Activated CD8-positive, alpha-beta memory T cell treated with anti-CD3 and anti-CD28 coated beads, Interleukin-2, amount 50 U/mL, for 48 hours (primary cell): ENCODE measurements at regions not wholly inside any gene's neighbourhood (a gene's known extent, or its start where the extent isn't known, plus 50 kb on each side); places are given as distances from the start of the nearest gene placed in this dataset.

Experiments
- DNase-seq: peaks from one replicate; pipeline ENCODE4 v3.0.0-alpha.2; 2020

DNA sequence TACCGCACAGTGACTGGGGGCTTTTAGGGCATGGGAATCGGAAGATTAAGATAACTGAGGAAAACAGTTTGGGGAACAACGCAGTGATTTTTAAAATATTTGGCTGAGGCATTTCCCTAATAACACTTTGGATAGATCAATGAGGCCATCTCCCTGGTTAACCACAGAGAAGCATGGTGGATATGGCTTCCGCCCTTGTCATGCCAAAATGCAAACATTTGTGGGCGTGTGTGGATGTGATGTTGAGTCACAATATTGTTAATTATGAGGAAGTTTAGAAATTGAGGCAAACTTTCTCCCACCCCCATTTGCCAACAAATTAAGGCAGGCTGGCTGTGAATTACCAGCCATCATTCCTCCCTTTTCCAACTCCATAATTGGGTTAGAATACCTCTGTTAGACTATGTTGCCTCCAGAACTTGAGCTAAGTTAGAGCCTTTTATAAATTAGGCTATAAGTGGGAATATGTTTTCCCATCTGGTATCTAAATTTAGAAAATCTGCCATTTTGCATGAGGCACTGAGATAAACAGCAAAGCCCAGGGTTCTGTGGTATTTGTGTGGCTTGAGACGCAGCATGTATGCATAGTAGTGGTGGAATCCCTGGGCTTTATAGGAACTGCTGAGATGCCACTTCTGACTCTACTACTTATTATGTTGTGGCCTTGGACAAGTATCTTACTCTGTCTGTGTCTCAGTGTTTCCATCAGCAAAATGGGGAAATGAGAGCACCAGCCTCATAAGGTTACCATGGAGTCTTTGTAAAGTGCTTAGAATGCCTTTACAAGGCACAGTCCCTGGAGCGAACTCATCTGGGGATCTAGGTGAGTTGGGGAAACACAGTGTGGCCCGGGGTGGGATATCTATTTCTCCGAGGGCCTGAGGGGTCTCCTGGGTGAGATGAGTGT lies 154.6 kb downstream of the C1orf94 start:
- DNase-seq, result no peak

DNA sequence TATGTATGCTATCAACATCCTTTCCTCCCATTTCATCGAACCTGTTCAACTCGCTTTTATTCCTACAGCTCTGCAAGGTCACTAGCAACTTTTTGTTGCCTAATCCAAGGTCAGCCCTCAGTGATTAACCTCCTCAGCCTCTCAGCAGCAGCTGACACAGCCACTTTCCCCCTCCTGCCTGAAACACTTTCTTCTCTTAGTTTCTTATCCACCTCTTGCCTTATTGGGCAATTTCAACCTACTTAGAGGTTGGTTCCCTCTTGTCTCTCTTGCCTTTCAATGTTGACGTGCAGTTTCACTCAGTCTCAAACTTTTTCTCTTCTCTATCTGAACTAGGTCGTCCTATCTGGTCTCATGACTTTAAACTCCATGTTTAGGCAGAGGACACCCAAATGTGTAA lies 156.3 kb downstream of the C1orf94 start:
- no peak for DNase-seq

DNA sequence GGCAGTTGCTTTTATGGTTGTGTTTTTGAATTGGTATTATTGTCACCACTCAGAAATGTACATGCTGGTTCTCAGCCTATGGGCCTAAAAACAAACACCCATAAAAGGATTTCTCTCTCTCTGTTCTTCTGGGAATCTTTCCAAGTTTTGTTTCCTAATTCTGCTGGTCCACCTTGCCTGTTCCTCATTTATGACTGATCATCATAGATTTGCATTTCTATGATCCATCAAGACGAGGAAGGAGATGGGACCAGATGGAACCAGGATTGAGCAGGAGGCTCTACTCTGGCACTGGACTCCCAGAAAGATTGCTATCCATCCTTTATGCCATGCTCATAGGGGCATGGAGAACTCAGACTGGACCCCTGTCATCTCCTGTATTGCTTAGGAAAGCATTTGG lies 162.2 kb downstream of the C1orf94 start:
- no peak for DNase-seq

DNA sequence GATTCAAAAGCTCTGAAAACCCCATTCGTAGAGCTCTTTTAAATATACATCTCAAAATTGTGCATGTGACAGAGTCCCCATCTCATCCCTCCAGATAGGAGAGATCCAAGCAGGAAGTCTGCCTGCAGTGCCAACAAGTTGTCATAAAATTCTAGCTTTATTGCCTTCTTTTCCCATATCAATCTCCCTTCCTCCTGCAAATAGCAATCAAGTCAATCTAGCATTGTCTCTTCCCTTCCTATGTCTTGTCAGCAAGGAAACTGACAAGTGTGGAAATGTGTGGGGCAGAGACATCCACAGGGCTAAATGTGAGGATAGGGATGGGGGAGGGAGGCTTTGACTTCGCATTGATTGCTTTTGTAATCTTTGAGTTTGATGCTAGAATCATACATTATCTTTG lies 165.2 kb downstream of the C1orf94 start:
- no peak for DNase-seq

GRCh38 chr1:34342334-34342733 lies 165.6 kb downstream of the C1orf94 start:
- DNase-seq, result no peak

GRCh38 chr1:34346128-34346527 lies 169.4 kb downstream of the C1orf94 start:
- no peak for DNase-seq

DNA sequence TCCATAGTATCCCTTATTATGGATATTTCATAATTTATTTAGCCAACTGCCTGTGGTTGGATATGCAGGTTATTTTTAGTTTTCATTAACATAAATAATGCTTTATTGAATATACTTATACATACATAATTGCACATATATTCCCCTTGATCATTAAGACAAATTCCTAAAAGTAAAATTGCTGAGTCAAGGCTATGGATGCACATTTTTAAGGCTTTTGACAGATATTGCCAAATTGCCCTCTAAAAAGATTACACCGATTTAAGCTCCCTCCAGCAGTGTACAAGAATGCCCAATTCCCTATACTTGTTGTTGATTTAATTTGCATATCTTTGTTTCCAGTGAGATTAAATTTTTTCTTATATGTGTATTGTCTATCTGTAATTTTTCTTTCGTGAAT lies 176.7 kb downstream of the C1orf94 start:
- no peak for DNase-seq

DNA sequence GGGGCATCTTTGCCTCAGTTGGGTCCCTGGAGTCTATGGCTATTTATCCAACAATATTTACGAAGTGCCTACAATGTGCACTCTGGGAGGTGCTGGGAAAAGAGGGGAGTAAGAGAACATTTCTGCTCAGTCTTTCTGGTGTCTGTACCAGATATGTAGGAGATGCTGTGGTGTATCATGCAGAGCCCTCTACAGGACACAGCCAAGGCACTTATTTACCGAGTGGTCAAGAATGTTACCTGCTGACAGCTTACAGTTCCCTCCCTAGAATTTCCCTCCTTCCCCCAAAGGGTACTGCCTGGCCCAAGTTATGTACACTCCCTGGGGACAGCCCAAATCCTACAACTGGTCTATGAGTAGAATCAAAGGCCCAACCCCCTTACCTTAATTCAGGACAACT lies 177.7 kb downstream of the C1orf94 start:
- DNase-seq, result no peak

GRCh38 chr1:34356853-34357252 lies 180.1 kb downstream of the C1orf94 start:
- no peak for DNase-seq

DNA sequence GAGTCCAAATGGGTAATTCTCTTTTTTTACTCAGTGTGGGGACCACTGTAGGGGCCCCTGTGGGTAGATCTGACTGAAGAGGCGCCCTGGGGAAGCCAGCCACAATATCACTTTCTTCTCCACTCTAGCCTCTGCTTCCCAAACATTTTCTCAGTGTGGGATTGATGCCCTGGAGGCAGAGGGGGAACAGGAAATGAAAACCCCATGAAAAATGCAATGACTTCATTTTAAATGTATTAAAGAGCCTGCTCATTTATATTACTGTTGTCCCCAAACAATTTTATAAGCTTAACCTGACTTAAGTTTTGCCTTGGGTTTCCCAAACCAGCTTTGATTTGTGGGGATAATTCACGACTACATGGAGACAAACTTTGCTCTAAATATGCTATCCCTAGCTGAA lies 181.9 kb downstream of the C1orf94 start:
- no peak for DNase-seq

DNA sequence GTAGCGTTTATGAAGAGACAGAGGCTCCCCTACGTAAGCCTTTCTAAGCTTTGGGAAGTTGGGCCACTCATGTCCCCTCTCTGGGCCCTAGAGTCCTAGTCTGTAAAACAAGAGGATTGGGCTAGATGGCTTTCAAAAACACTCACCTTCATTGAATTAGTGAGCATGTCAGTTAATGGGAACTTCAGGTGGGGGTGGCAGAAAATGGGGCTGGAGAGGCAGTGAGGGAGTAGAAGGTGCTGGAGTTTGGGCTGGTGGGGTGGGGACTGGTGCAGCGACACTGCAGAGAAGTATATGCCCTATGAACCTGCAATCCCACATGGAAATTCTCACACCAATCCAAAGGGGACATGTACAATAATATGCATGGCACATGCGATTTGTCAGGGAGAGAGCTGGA lies 182.7 kb downstream of the C1orf94 start:
- no peak for DNase-seq

GRCh38 chr1:34360574-34360973 lies 183.9 kb downstream of the C1orf94 start:
- DNase-seq, result no peak

GRCh38 chr1:34361121-34361520 lies 184.4 kb downstream of the C1orf94 start:
- no peak for DNase-seq

GRCh38 chr1:34361781-34362357 lies 185.2 kb downstream of the C1orf94 start:
- DNase-seq, result no peak

DNA sequence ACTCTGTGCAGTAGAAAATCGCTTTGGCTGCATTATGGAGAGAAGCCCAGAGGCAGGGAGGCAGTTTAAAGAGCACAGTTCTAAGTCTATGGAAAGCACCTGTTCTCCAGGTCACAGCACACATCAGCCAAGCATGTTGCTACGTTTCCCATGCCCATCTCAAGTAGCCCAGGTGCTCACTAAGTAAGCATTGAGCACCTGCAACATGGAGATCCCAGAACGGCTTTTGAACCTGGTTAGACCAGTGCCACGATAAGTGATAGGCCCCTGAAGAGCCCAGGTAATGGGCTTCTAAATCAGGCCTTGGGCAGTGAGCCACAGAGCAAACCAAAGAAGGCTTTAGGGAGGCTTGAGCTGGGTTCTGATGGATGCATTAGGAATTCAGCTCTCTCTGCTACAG lies 186.2 kb downstream of the C1orf94 start:
- DNase-seq, result no peak

DNA sequence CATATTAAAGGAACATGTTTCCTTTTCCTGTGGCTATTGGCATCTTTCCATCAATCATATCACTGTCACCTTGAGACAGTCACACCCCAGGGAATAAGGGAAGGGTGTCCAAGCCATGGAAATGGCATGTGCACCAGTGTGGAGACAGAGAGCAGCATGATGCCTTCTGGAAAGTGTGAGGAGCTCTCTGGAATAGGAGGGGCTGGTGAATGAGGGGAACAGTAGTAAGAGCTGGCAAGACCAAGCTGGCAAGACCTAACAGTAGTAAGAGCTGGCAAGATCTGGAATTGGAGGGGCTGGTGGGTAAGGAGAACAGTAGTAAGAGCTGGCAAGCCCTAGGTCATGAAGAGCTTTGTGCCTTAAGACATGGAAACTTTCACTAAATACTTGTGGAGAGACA lies 186.7 kb downstream of the C1orf94 start:
- no peak for DNase-seq

- no peak for DNase-seq
Observed at GRCh38 chr1:34363915-34364314, 187.2 kb downstream of the C1orf94 start.

DNA sequence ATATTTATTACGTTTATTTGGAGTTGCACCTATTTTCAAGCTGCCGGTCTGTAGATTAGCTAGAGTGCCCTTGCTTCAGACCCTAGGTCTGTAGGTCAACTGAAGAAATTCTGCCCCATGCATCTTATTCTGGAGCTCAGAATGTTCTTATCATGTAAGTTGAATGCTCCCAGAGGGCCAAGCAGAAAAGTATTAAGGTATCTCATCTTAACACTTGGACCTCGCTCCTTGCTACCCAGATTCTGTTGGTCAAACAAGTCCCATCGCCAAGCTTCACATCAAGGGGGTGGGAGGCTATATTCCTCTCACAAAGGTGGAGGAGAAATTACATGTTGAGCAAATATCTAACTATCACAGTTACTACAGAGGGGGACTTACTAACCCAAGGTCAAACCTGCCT lies 187.7 kb downstream of the C1orf94 start:
- DNase-seq, result no peak

DNA sequence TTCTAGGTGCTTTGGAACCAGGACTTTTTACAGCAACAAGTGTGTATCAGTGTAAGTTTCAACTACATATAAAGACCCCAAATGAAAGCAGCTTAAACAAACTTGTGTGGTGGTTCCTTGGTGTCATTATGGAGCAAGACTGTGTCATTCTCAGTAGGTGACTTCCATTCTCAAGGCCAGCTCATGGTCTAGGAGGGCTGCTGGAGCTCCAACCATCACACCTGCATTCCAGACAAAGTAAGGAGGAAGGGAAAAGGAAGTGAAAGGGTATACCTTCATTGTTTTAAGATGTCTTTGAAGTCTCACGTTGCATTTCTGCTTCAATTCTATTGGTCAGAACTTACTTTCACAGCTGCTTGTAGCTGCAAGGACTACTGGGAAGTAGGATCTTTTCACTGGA lies 188.6 kb downstream of the C1orf94 start:
- no peak for DNase-seq

- DNase-seq, result no peak
Observed at GRCh38 chr1:34366875-34367624, 190.3 kb downstream of the C1orf94 start.

- no peak for DNase-seq
Observed at GRCh38 chr1:34367954-34368353, 191.2 kb downstream of the C1orf94 start.

- no peak for DNase-seq
Observed at GRCh38 chr1:34369701-34370455, 193.2 kb downstream of the C1orf94 start.

DNA sequence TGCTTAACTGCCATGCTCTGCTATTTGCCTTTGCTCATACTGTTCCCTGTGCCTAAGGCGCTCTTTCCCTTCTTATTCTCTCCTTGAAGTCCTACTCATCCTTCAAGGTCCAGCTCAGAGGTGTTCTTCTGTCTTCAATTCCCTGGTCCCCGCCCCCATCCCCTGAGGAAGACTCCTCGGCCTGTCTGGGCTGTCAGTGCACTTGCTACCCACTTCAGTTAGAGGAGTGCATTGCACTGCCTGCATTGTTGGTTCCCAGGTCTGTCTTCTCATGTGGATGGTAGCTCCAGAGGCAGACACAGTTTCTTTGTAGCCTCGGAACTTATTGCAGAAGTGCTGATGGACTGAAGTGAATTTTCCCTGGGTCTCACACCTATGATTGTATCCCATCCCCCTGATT lies 194.0 kb downstream of the C1orf94 start:
- no peak for DNase-seq
